ENCODE measurements at regions not wholly inside any gene's neighbourhood (a gene's known extent, or its start where the extent isn't known, plus 50 kb on each side); places are given as distances from the start of the nearest gene placed in this dataset.

- H2AFZ ChIP-seq (ENCODE audit: insufficient read depth, low read depth, low read length, poor library complexity, severe bottlenecking) = no peak overlapping the region
- Mint-ChIP-seq H3K36me3 (no peaks in the 10 kb centered on the region), H3K27ac (no peak overlapping the region), H3K4me3 (no peak overlapping the region), H3K9me3 (peaks cover 6 to 25% (median 18%) of the 10 kb centered on the region in 7 donors), H3K4me1 (no peaks in the 10 kb centered on the region), H3K27me3 (ENCODE audit: low read depth in 3 of 3) (peaks cover 0 to 2% (median 0%) of the 10 kb centered on the region in 3 donors)
- H3K4me2 ChIP-seq (replicated peaks; ENCODE audit: extremely low read depth, low read length, poor library complexity, severe bottlenecking) = no peak overlapping the region
- no peak overlapping the region for H3K4me3 ChIP-seq (replicated peaks in 1 of 3; ENCODE audit: low read depth in 2 of 3, low read length in 3 of 3)
- H4K20me1 ChIP-seq (ENCODE audit: insufficient read depth, low read length) = no peaks in the 10 kb centered on the region
- 63% methylated on average over 1 of the region's 3 CpGs for WGBS (ENCODE audit: insufficient coverage)
- H3K27me3 ChIP-seq (ENCODE audit: control insufficient read depth in 2 of 2, insufficient read depth in 2 of 2, low read length in 2 of 2) = no peaks in the 10 kb centered on the region
- intact Hi-C loops (cut with micrococcal nuclease) = no loop called here
- no peak for TF ChIP-seq CTCF (IDR thresholded peaks at IDR 0.05)
- no peak overlapping the region for H3K27ac ChIP-seq (ENCODE audit: low read depth in 1 of 2, low read length in 2 of 2)
- H3K36me3 ChIP-seq (replicated peaks in 1 of 2; ENCODE audit: control insufficient read depth in 1 of 2, insufficient read depth in 2 of 2, low read length in 2 of 2) = no peaks in the 10 kb centered on the region
- H3K9me3 ChIP-seq (replicated peaks in 1 of 2; ENCODE audit: control insufficient read depth in 1 of 2, insufficient read depth in 1 of 2, low read length in 2 of 2) = peaks cover 19 to 35% of the 10 kb centered on the region in 2 donors
- no peaks in the 10 kb centered on the region for H3K79me2 ChIP-seq (ENCODE audit: insufficient read depth, low read length)
- no peaks in the 10 kb centered on the region for H3K4me1 ChIP-seq (ENCODE audit: control insufficient read depth in 1 of 2, insufficient read depth in 2 of 2, low read length in 2 of 2)
- no peak overlapping the region for H3K9ac ChIP-seq (ENCODE audit: insufficient read depth, low read length, poor library complexity, severe bottlenecking)
- no peak for DNase-seq
These were observed 1022.3 kb upstream of the CNTNAP5 start for GRCh38 chr2:123002660-123003248.

- Histone ChIP-seq H2AFZ (ENCODE audit: insufficient read depth, low read depth, low read length, poor library complexity, severe bottlenecking) (no peak overlapping the region), H3K36me3 (replicated peaks in 1 of 2; ENCODE audit: control insufficient read depth in 1 of 2, insufficient read depth in 2 of 2, low read length in 2 of 2) (no peaks in the 10 kb centered on the region), H3K9me3 (replicated peaks in 1 of 2; ENCODE audit: control insufficient read depth in 1 of 2, insufficient read depth in 1 of 2, low read length in 2 of 2) (peaks cover 0 to 4% of the 10 kb centered on the region in 2 donors), H3K27me3 (ENCODE audit: control insufficient read depth in 2 of 2, insufficient read depth in 2 of 2, low read length in 2 of 2) (no peaks in the 10 kb centered on the region), H3K4me1 (ENCODE audit: control insufficient read depth in 1 of 2, insufficient read depth in 2 of 2, low read length in 2 of 2) (no peaks in the 10 kb centered on the region), H3K4me3 (replicated peaks in 1 of 3; ENCODE audit: low read depth in 2 of 3, low read length in 3 of 3) (no peak overlapping the region), H3K9ac (ENCODE audit: insufficient read depth, low read length, poor library complexity, severe bottlenecking) (no peak overlapping the region), H3K79me2 (ENCODE audit: insufficient read depth, low read length) (no peaks in the 10 kb centered on the region), H4K20me1 (ENCODE audit: insufficient read depth, low read length) (no peaks in the 10 kb centered on the region), H3K27ac (ENCODE audit: low read depth in 1 of 2, low read length in 2 of 2) (no peak overlapping the region), H3K4me2 (replicated peaks; ENCODE audit: extremely low read depth, low read length, poor library complexity, severe bottlenecking) (no peak overlapping the region)
- intact Hi-C loops (cut with micrococcal nuclease) = no loop called here
- no peaks in the 10 kb centered on the region for H3K36me3 Mint-ChIP-seq
- no peaks in the 10 kb centered on the region for H3K4me1 Mint-ChIP-seq
- no peak for TF ChIP-seq CTCF (IDR thresholded peaks at IDR 0.05)
- H3K27ac Mint-ChIP-seq = no peak overlapping the region
- H3K4me3 Mint-ChIP-seq = no peak overlapping the region
- no peak for DNase-seq
- no CpG with 5 or more reads among the region's 2 CpGs for WGBS (ENCODE audit: insufficient coverage)
- peaks cover 0 to 13% (median 3%) of the 10 kb centered on the region in 7 donors for H3K9me3 Mint-ChIP-seq
- H3K27me3 Mint-ChIP-seq (ENCODE audit: low read depth in 3 of 3) = peaks cover 0 to 2% (median 0%) of the 10 kb centered on the region in 3 donors
These were observed 1009.9 kb upstream of the CNTNAP5 start for GRCh38 chr2:123015186-123015585.
